ENCODE measurements at regions not wholly inside any gene's neighbourhood (a gene's known extent, or its start where the extent isn't known, plus 50 kb on each side); places are given as distances from the start of the nearest gene placed in this dataset.

GRCh38 chr2:111662039-111662770 lies 221.8 kb downstream of the ANAPC1 start:
- no peaks in the 10 kb centered on the region for H3K36me3 ChIP-seq (ENCODE audit: control insufficient read depth in 2 of 2, insufficient read depth in 2 of 2, low read length in 1 of 2)
- no peaks in the 10 kb centered on the region for H3K27me3 ChIP-seq (ENCODE audit: control insufficient read depth in 1 of 2, insufficient read depth in 2 of 2, low read length in 2 of 2)
- peak overlapping the region in 1 of 2 donors; percentile 54 for H3K27ac ChIP-seq (ENCODE audit: low read depth in 2 of 2, low read length in 1 of 2)
- H3K9me3 ChIP-seq (ENCODE audit: control insufficient read depth in 2 of 2, insufficient read depth in 1 of 2, low read depth in 1 of 2, low read length in 1 of 2) = no peaks in the 10 kb centered on the region
- H3K4me1 ChIP-seq (ENCODE audit: control insufficient read depth in 2 of 2, insufficient read depth in 2 of 2, low read length in 1 of 2) = peaks cover 2 to 12% of the 10 kb centered on the region in 2 donors
- no peak overlapping the region for H3K4me3 ChIP-seq (ENCODE audit: low read depth in 1 of 2, low read length in 2 of 2)
- 57 to 62% methylated on average over 6 of the region's 6 CpGs for WGBS, 2 donors

DNA sequence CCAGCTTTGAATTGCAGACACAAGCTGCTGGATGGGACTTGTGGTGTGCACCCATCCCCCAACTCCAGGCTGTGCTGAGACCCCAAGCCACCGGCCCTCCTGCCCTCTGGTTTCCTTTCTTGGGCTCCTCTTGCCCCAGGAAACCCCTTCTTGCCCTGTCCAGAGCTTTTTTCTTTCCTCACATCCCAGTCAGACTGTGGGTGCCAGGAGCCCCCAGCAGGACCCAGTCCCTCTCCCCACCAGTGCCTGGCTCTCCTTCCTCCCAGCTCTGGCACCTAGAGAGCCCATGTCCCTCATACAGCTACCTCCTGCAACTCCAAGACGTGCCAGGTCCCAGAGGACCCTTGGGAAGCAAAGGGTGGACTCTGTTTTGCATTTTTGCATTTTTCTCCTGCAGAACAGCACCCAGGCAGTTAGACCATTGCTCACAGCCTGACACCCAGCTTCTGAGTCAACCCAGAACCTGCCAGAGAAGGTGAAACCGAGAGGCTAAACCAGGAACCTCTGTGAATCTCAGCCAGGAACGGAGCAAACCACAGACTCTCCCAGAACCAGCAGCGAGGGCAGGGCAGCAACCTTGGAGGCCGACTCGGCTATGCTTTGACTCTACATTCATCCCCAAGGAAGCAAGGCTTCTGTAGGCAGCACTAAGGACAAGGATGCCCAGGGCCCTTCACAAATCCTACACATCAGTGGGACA lies 221.1 kb downstream of the ANAPC1 start:
- Histone ChIP-seq H3K4me3 (ENCODE audit: low read depth in 1 of 2, low read length in 2 of 2) (no peak overlapping the region), H3K36me3 (ENCODE audit: control insufficient read depth in 2 of 2, insufficient read depth in 2 of 2, low read length in 1 of 2) (no peaks in the 10 kb centered on the region), H3K27me3 (ENCODE audit: control insufficient read depth in 1 of 2, insufficient read depth in 2 of 2, low read length in 2 of 2) (no peaks in the 10 kb centered on the region), H3K27ac (ENCODE audit: low read depth in 2 of 2, low read length in 1 of 2) (peak overlapping the region in 1 of 2 donors; percentile 54), H3K4me1 (ENCODE audit: control insufficient read depth in 2 of 2, insufficient read depth in 2 of 2, low read length in 1 of 2) (peaks cover 2 to 12% of the 10 kb centered on the region in 2 donors), H3K9me3 (ENCODE audit: control insufficient read depth in 2 of 2, insufficient read depth in 1 of 2, low read depth in 1 of 2, low read length in 1 of 2) (no peaks in the 10 kb centered on the region)
- WGBS, 2 donors = 67% methylated on average over 7 of the region's 7 CpGs

- Histone ChIP-seq H3K27me3 (ENCODE audit: control insufficient read depth in 1 of 2, insufficient read depth in 2 of 2, low read length in 2 of 2) (no peaks in the 10 kb centered on the region), H3K4me3 (ENCODE audit: low read depth in 1 of 2, low read length in 2 of 2) (no peak overlapping the region), H3K27ac (ENCODE audit: low read depth in 2 of 2, low read length in 1 of 2) (peak overlapping the region in 1 of 2 donors; percentile 54), H3K4me1 (ENCODE audit: control insufficient read depth in 2 of 2, insufficient read depth in 2 of 2, low read length in 1 of 2) (peaks cover 2 to 12% of the 10 kb centered on the region in 2 donors), H3K9me3 (ENCODE audit: control insufficient read depth in 2 of 2, insufficient read depth in 1 of 2, low read depth in 1 of 2, low read length in 1 of 2) (no peaks in the 10 kb centered on the region), H3K36me3 (ENCODE audit: control insufficient read depth in 2 of 2, insufficient read depth in 2 of 2, low read length in 1 of 2) (no peaks in the 10 kb centered on the region)
- WGBS, 2 donors = 74 to 75% methylated on average over 13 of the region's 13 CpGs
Observed at GRCh38 chr2:111663471-111664274, 220.3 kb downstream of the ANAPC1 start.

- Histone ChIP-seq H3K36me3 (ENCODE audit: control insufficient read depth in 2 of 2, insufficient read depth in 2 of 2, low read length in 1 of 2) (no peaks in the 10 kb centered on the region), H3K9me3 (ENCODE audit: control insufficient read depth in 2 of 2, insufficient read depth in 1 of 2, low read depth in 1 of 2, low read length in 1 of 2) (no peaks in the 10 kb centered on the region), H3K27me3 (ENCODE audit: control insufficient read depth in 1 of 2, insufficient read depth in 2 of 2, low read length in 2 of 2) (no peaks in the 10 kb centered on the region), H3K27ac (ENCODE audit: low read depth in 2 of 2, low read length in 1 of 2) (no peak overlapping the region), H3K4me1 (ENCODE audit: control insufficient read depth in 2 of 2, insufficient read depth in 2 of 2, low read length in 1 of 2) (peaks cover 0 to 7% of the 10 kb centered on the region in 2 donors), H3K4me3 (ENCODE audit: low read depth in 1 of 2, low read length in 2 of 2) (no peak overlapping the region)
- 69 to 80% methylated on average over 4 of the region's 4 CpGs for WGBS, 2 donors
Observed at GRCh38 chr2:111664275-111664850, 219.6 kb downstream of the ANAPC1 start.

- H3K4me3 ChIP-seq (ENCODE audit: low read depth in 1 of 2, low read length in 2 of 2) = no peak overlapping the region
Observed at GRCh38 chr2:111665011-111665410, 219.0 kb downstream of the ANAPC1 start.

DNA sequence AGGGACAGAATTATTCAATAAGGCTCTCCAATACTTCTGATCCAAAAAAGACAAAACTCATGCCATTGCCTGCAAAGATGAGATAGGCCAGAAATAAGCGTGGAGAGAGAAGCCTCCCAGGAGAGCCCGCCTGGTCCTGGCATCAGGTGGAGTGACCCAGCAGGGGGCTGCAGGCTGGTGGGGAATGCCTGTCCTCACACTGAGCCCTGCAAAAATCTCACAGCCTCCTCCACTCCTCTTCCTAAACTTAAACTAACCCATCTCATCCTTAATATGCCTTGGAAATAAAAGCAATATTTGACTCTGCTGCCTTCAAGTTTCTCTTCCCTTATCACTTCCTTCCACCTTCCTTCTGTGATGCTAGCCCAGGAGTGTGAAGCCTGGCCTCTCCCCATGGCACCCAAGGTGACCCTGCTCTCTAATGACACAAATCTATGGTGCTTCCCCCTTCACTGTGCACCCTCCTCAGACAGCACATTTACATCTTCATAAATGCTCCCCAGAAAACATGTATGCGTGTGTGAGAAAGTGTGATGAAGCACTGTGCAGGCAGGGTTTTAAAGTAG lies 218.4 kb downstream of the ANAPC1 start:
- Histone ChIP-seq H3K4me3 (ENCODE audit: low read depth in 1 of 2, low read length in 2 of 2) (no peak overlapping the region), H3K9me3 (ENCODE audit: control insufficient read depth in 2 of 2, insufficient read depth in 1 of 2, low read depth in 1 of 2, low read length in 1 of 2) (no peaks in the 10 kb centered on the region)
- WGBS, 2 donors = 95 to 96% methylated on average over 3 of the region's 3 CpGs

More at GRCh38 chr2:111665011-111665410, 219.0 kb downstream of the ANAPC1 start:
- H3K9me3 ChIP-seq (ENCODE audit: control insufficient read depth in 2 of 2, insufficient read depth in 1 of 2, low read depth in 1 of 2, low read length in 1 of 2) = no peaks in the 10 kb centered on the region
- H3K27me3 ChIP-seq (ENCODE audit: control insufficient read depth in 1 of 2, insufficient read depth in 2 of 2, low read length in 2 of 2) = no peaks in the 10 kb centered on the region
- H3K36me3 ChIP-seq (ENCODE audit: control insufficient read depth in 2 of 2, insufficient read depth in 2 of 2, low read length in 1 of 2) = no peaks in the 10 kb centered on the region
- WGBS, 2 donors = 88 to 91% methylated on average over 7 of the region's 7 CpGs
- no peak overlapping the region for H3K27ac ChIP-seq (ENCODE audit: low read depth in 2 of 2, low read length in 1 of 2)
- H3K4me1 ChIP-seq (ENCODE audit: control insufficient read depth in 2 of 2, insufficient read depth in 2 of 2, low read length in 1 of 2) = peaks cover 0 to 7% of the 10 kb centered on the region in 2 donors

GRCh38 chr2:111666160-111666559 lies 217.8 kb downstream of the ANAPC1 start:
- no peaks in the 10 kb centered on the region for H3K9me3 ChIP-seq (ENCODE audit: control insufficient read depth in 2 of 2, insufficient read depth in 1 of 2, low read depth in 1 of 2, low read length in 1 of 2)
- no peaks in the 10 kb centered on the region for H3K27me3 ChIP-seq (ENCODE audit: control insufficient read depth in 1 of 2, insufficient read depth in 2 of 2, low read length in 2 of 2)
- no peak overlapping the region for H3K4me3 ChIP-seq (ENCODE audit: low read depth in 1 of 2, low read length in 2 of 2)
- no peaks in the 10 kb centered on the region for H3K36me3 ChIP-seq (ENCODE audit: control insufficient read depth in 2 of 2, insufficient read depth in 2 of 2, low read length in 1 of 2)
- 100% methylated on average over 2 of the region's 2 CpGs for WGBS, 2 donors
- H3K27ac ChIP-seq (ENCODE audit: low read depth in 2 of 2, low read length in 1 of 2) = no peak overlapping the region
- peaks cover 2 to 7% of the 10 kb centered on the region in 2 donors for H3K4me1 ChIP-seq (ENCODE audit: control insufficient read depth in 2 of 2, insufficient read depth in 2 of 2, low read length in 1 of 2)

More for the DNA sequence above, 218.4 kb downstream of the ANAPC1 start:
- Histone ChIP-seq H3K27me3 (ENCODE audit: control insufficient read depth in 1 of 2, insufficient read depth in 2 of 2, low read length in 2 of 2) (no peaks in the 10 kb centered on the region), H3K27ac (ENCODE audit: low read depth in 2 of 2, low read length in 1 of 2) (no peak overlapping the region), H3K36me3 (ENCODE audit: control insufficient read depth in 2 of 2, insufficient read depth in 2 of 2, low read length in 1 of 2) (no peaks in the 10 kb centered on the region), H3K4me1 (ENCODE audit: control insufficient read depth in 2 of 2, insufficient read depth in 2 of 2, low read length in 1 of 2) (peaks cover 0 to 7% of the 10 kb centered on the region in 2 donors)

- Histone ChIP-seq H3K4me3 (ENCODE audit: low read depth in 1 of 2, low read length in 2 of 2) (no peak overlapping the region), H3K9me3 (ENCODE audit: control insufficient read depth in 2 of 2, insufficient read depth in 1 of 2, low read depth in 1 of 2, low read length in 1 of 2) (no peaks in the 10 kb centered on the region), H3K36me3 (ENCODE audit: control insufficient read depth in 2 of 2, insufficient read depth in 2 of 2, low read length in 1 of 2) (no peaks in the 10 kb centered on the region), H3K27ac (ENCODE audit: low read depth in 2 of 2, low read length in 1 of 2) (no peak overlapping the region), H3K4me1 (ENCODE audit: control insufficient read depth in 2 of 2, insufficient read depth in 2 of 2, low read length in 1 of 2) (peaks cover 2 to 3% of the 10 kb centered on the region in 2 donors), H3K27me3 (ENCODE audit: control insufficient read depth in 1 of 2, insufficient read depth in 2 of 2, low read length in 2 of 2) (no peaks in the 10 kb centered on the region)
- 86% methylated on average over 8 of the region's 8 CpGs for WGBS, 2 donors
Observed at GRCh38 chr2:111667001-111667400, 217.0 kb downstream of the ANAPC1 start.

Measured in esophagus (tissue), 2 donors.